ENCODE measurements at regions not wholly inside any gene's neighbourhood (a gene's known extent, or its start where the extent isn't known, plus 50 kb on each side); places are given as distances from the start of the nearest gene placed in this dataset.

GRCh38 chr2:206212673-206213513 lies 53.2 kb downstream of the EEF1B2 start:
- Histone ChIP-seq H3K4me1 (ENCODE audit: control insufficient read depth in 1 of 2, insufficient read depth in 2 of 2, low read length in 2 of 2) (peaks cover 0 to 12% of the 10 kb centered on the region in 2 experiments; a peak in 2 of 4 replicates), H3K27ac (ENCODE audit: low read depth, low read length) (no peak overlapping the region), H3K27me3 (ENCODE audit: insufficient read depth, low read length) (0 out of 2 replicates have a peak, but pooled peaks cover under 1% of the 10 kb centered on the region), H3K4me3 (replicated peaks in 1 of 2; ENCODE audit: low read depth in 1 of 2, low read length in 2 of 2) (no peak overlapping the region), H3K9me3 (ENCODE audit: control insufficient read depth in 1 of 2, insufficient read depth in 1 of 2, low read depth in 1 of 2, low read length in 2 of 2) (no peaks in the 10 kb centered on the region), H4K20me1 (ENCODE audit: insufficient read depth) (no peaks in the 10 kb centered on the region), H3K9ac (ENCODE audit: low read length) (no peak overlapping the region), H3K9me2 (ENCODE audit: insufficient read depth) (no peaks in the 10 kb centered on the region), H3K79me2 (ENCODE audit: insufficient read depth, low read length) (no peaks in the 10 kb centered on the region), H3K36me3 (ENCODE audit: control insufficient read depth in 1 of 2, insufficient read depth in 2 of 2, low read length in 2 of 2) (no peaks in the 10 kb centered on the region), H3K4me2 (ENCODE audit: low read length) (no peak overlapping the region), H2AFZ (ENCODE audit: low read depth, low read length, poor library complexity, severe bottlenecking) (peak overlapping the region; percentile 37)
- ChIA-PET POLR2A (interaction anchor here (1.4 kb wide), 1 partner anchor 9 kb away, joined by 3 read pairs; no protein-coding TSS in a partner anchor), CTCF (interaction anchor here (0.5 kb wide), 1 partner anchor 31 kb away, joined by 3 read pairs; no protein-coding TSS in a partner anchor), RAD21 (ENCODE audit: low non-redundant PET in 1 of 2, low total read pairs in 2 of 2, uncharacterized antibody in 2 of 2, unreplicated experiment in 2 of 2) (no interaction called here)
- no peak for ATAC-seq
- intact Hi-C loops (cut with micrococcal nuclease), result no loop called here
- BruUV-seq (replicated peaks), result no TSS peak
- DNase-seq (ENCODE audit: low read depth, low spot score), result no peak
- TF ChIP-seq EZH2 (IDR thresholded peaks at IDR 0.05), result no peak
- TF ChIP-seq ATF3 (IDR thresholded peaks at IDR 0.05), result no peak
- TF ChIP-seq SIN3A (IDR thresholded peaks at IDR 0.05; ENCODE audit: low read depth), result no peak
- TF ChIP-seq SP1 (IDR thresholded peaks at IDR 0.05; ENCODE audit: low read depth), result no peak
- no peak for TF ChIP-seq ZNF274 (IDR thresholded peaks at IDR 0.05; ENCODE audit: low read depth, low read length)
- TF ChIP-seq ZFX (IDR thresholded peaks at IDR 0.05), result no peak
- TF ChIP-seq EGR1 (IDR thresholded peaks at IDR 0.05; ENCODE audit: low read depth), result no peak
- no peak for TF ChIP-seq CBX3 (IDR thresholded peaks at IDR 0.05; ENCODE audit: low read depth)

- intact Hi-C loops (cut with micrococcal nuclease), result no loop called here
- no peaks in the 10 kb centered on the region for H3K9me2 ChIP-seq (ENCODE audit: insufficient read depth)
- 0 out of 2 replicates have a peak, but pooled peaks cover 4% of the 10 kb centered on the region for H3K27me3 ChIP-seq (ENCODE audit: insufficient read depth, low read length)
- no peak overlapping the region for H3K27ac ChIP-seq (ENCODE audit: low read depth, low read length)
- no peaks in the 10 kb centered on the region for H4K20me1 ChIP-seq (ENCODE audit: insufficient read depth)
- H3K4me2 ChIP-seq (ENCODE audit: low read length), result no peak overlapping the region
- no peaks in the 10 kb centered on the region for H3K36me3 ChIP-seq (ENCODE audit: control insufficient read depth in 1 of 2, insufficient read depth in 2 of 2, low read length in 2 of 2)
- H3K9me3 ChIP-seq (ENCODE audit: control insufficient read depth in 1 of 2, insufficient read depth in 1 of 2, low read depth in 1 of 2, low read length in 2 of 2), result no peaks in the 10 kb centered on the region
- RAD21 ChIA-PET (ENCODE audit: low non-redundant PET in 1 of 2, low total read pairs in 2 of 2, uncharacterized antibody in 2 of 2, unreplicated experiment in 2 of 2), result no interaction called here
- DNase-seq (ENCODE audit: low read depth, low spot score) (no peak), ATAC-seq (no peak)
- CTCF ChIA-PET, result no interaction called here
- no TSS peak for BruUV-seq (replicated peaks)
- POLR2A ChIA-PET, result interaction anchor here (1.4 kb wide), 1 partner anchor 9 kb away, joined by 3 read pairs; no protein-coding TSS in a partner anchor
- no peaks in the 10 kb centered on the region for H3K79me2 ChIP-seq (ENCODE audit: insufficient read depth, low read length)
- no peak overlapping the region for H2AFZ ChIP-seq (ENCODE audit: low read depth, low read length, poor library complexity, severe bottlenecking)
- peaks cover 0 to 12% of the 10 kb centered on the region in 2 experiments; a peak in 2 of 4 replicates for H3K4me1 ChIP-seq (ENCODE audit: control insufficient read depth in 1 of 2, insufficient read depth in 2 of 2, low read length in 2 of 2)
- H3K9ac ChIP-seq (ENCODE audit: low read length), result no peak overlapping the region
- no peak overlapping the region for H3K4me3 ChIP-seq (replicated peaks in 1 of 2; ENCODE audit: low read depth in 1 of 2, low read length in 2 of 2)
- TF ChIP-seq SIN3A (IDR thresholded peaks at IDR 0.05; ENCODE audit: low read depth) (no peak), TCF7L2 (IDR thresholded peaks at IDR 0.05; ENCODE audit: borderline replicate concordance, extremely low read depth, insufficient read depth, insufficient read length) (no peak), EGR1 (IDR thresholded peaks at IDR 0.05; ENCODE audit: low read depth) (no peak), ZBTB33 (IDR thresholded peaks at IDR 0.05; ENCODE audit: extremely low read depth, insufficient replicate concordance, low read length) (no peak), MAX (IDR thresholded peaks at IDR 0.05) (no peak), SRF (IDR thresholded peaks at IDR 0.05; ENCODE audit: low read depth) (no peak), ATF3 (IDR thresholded peaks at IDR 0.05) (no peak), ELF1 (IDR thresholded peaks at IDR 0.05; ENCODE audit: borderline replicate concordance, low read depth) (no peak), YY1 (IDR thresholded peaks at IDR 0.05; ENCODE audit: extremely low read depth, insufficient replicate concordance, low read depth, low read length) (no peak), SP1 (IDR thresholded peaks at IDR 0.05; ENCODE audit: low read depth) (no peak), FOSL1 (IDR thresholded peaks at IDR 0.05; ENCODE audit: low read depth) (no peak), EZH2 (IDR thresholded peaks at IDR 0.05) (no peak), EZH2phosphoT487 (IDR thresholded peaks at IDR 0.05; ENCODE audit: borderline replicate concordance) (no peak)
Measured at GRCh38 chr2:206213514-206213845, 53.8 kb downstream of the EEF1B2 start.
